ENCODE measurements at regions not wholly inside any gene's neighbourhood (a gene's known extent, or its start where the extent isn't known, plus 50 kb on each side); places are given as distances from the start of the nearest gene placed in this dataset.

DNA sequence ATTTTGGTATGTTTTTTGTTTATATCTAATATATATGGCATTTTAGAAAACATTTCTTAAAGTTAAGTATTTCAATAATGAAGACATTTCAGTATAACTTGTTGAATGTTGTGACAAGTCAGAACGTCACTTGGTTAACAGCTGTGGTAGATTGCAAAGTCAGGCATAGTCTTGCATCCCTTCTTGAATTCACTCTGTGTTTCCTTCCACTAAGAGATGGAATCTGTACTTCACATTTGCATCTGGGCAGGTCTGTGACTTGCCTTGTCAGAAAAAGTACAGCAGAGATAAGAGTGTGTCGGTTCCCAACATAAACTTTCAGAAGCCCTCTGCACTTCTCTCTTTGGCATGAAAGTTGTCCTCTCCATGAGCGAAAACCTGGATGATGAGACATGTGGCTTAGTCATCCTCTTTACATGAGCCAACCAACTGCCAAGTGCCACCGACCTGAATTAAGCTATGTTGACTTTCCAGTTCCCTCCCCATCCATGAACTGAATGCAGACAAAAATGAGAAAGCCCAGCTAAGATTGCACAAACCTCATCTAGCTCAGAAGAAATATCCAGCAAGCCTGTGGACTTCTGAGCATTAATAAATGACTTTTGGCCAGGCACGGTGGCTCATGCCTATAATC is 1730.2 kb downstream of the MRPL39 start:
- TF ChIP-seq, protein P1, sequence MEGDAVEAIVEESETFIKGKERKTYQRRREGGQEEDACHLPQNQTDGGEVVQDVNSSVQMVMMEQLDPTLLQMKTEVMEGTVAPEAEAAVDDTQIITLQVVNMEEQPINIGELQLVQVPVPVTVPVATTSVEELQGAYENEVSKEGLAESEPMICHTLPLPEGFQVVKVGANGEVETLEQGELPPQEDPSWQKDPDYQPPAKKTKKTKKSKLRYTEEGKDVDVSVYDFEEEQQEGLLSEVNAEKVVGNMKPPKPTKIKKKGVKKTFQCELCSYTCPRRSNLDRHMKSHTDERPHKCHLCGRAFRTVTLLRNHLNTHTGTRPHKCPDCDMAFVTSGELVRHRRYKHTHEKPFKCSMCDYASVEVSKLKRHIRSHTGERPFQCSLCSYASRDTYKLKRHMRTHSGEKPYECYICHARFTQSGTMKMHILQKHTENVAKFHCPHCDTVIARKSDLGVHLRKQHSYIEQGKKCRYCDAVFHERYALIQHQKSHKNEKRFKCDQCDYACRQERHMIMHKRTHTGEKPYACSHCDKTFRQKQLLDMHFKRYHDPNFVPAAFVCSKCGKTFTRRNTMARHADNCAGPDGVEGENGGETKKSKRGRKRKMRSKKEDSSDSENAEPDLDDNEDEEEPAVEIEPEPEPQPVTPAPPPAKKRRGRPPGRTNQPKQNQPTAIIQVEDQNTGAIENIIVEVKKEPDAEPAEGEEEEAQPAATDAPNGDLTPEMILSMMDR (IDR thresholded peaks at IDR 0.05; ENCODE audit: low read length): no peak
- TF ChIP-seq EZH2phosphoT487 (IDR thresholded peaks at IDR 0.05; ENCODE audit: low read length): no peak
